ENCODE measurements at regions not wholly inside any gene's neighbourhood (a gene's known extent, or its start where the extent isn't known, plus 50 kb on each side); places are given as distances from the start of the nearest gene placed in this dataset.

DNA sequence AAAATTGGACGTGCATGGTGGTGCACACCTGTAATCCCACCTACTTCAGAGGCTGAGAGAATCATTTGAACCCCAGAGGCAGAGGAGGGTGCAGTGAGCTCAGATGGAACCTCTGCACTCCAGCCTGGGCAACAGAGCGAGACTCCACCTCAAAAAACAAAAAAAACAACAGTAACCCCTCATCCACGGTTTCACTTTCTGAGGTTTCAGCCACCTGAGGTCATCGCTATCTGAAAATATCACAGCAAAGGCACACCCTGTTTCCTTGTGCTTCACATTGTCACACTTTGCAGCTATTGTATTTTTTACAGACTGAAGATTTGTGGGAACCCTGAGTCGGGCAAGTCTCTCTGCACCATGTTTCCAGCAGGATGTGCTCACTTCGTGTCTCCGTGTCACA, 54.1 kb upstream of the FOXQ1 start:
- no peak for DNase-seq (ENCODE audit: low read depth in 2 of 3, low spot score in 2 of 3)

DNA sequence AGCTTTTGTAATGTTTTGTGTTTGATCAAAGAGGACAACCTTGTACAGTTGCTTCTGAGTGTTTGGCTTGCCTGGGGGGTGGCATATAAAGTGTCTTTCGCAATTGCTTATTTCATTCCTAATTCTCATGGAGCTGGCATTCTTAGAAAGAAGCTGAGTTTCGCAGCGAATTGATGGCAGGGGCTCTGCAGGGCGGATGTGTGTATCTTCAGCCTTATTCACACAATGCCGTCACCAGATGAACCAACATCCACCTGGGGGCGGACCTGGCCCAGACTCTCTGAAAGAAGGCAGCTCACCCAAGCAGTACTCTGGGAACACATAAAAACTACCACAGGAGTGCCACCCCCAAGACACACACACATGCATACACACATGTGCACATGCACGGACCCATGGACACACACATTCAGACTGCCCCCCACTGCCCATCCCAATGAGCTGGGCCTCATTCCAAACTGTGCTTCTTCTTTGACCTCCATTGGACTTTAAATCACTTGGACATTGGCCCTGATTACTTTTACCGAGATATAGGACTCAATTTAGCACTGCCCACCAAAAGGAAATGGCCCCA, 55.4 kb upstream of the FOXQ1 start:
- no peak for DNase-seq (ENCODE audit: low read depth in 2 of 3, low spot score in 2 of 3)

DNA sequence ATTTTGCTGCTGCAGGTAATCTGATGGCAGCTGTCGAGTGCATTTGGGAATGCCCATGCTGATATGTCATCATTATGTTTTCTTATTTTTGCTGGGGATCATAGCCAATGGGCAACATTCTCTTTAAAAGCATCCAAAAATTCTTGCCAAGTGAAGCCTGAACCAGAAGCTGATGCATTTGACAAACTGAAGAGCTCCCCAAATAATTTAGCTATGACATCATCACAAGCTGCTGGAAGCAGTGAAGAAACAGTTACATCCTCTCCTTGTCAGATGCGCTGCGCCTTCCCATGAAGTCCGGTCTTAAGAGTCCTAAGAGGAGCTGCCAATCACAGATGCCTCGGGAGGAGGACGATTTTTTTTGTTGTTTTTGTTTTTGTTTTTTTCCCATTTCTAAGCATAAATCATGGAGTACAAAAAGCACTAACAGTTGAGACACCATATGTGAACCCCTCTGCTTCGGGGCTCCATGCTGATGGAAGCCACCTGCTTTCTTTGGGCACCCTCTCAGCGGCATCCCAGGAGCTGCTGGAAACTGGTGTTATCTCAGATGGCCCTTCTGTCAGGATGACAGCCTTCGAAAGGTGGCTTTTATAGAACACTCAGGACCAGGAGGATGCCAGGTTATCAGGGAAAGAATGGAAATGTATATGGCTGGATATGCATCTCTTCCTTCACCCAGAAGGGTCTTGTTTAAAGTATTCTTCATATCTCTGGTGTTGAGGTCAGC, 56.1 kb upstream of the FOXQ1 start:
- DNase-seq (ENCODE audit: low read depth in 2 of 3, low spot score in 2 of 3), result no peak

DNA sequence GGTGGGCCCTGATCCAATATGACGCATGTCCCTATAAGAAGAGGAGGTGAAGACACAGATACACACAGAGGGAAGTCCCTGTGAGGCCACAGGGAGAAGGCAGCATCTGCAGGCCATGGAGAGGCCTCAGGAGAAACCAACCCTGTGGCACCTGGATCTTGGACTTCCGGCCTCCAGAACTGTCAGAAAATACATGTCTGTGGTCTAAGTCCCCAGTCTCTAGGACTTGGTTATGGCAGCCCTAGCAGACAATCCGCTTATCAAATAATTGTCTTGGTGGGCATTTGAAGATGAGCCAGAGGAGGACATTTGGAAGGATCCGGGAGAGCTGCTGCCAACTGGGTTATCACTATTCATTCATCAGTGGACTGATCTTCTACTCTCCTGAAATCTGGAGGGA, 57.6 kb upstream of the FOXQ1 start:
- no peak for DNase-seq (ENCODE audit: low read depth in 2 of 3, low spot score in 2 of 3)

DNA sequence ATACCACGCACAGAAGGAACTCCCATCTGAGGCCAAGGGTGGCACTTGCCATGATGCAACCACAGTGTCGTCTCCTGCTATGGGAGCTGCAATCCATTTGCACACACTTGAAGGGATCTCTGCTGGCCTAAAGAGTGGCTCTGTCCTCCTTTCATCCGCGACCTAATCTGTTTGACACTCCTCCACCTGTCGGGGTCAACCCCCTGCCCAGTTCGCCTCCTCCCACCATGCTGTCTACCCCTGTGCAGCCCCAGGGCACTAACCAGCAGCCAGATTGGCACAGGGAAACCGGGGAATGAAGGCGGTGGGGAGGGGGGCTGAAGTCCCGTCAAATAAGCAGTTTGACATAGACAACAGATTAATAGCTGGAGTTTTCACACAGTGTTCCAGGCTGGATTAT, 58.1 kb upstream of the FOXQ1 start:
- DNase-seq (ENCODE audit: low read depth in 2 of 3, low spot score in 2 of 3), result no peak

DNA sequence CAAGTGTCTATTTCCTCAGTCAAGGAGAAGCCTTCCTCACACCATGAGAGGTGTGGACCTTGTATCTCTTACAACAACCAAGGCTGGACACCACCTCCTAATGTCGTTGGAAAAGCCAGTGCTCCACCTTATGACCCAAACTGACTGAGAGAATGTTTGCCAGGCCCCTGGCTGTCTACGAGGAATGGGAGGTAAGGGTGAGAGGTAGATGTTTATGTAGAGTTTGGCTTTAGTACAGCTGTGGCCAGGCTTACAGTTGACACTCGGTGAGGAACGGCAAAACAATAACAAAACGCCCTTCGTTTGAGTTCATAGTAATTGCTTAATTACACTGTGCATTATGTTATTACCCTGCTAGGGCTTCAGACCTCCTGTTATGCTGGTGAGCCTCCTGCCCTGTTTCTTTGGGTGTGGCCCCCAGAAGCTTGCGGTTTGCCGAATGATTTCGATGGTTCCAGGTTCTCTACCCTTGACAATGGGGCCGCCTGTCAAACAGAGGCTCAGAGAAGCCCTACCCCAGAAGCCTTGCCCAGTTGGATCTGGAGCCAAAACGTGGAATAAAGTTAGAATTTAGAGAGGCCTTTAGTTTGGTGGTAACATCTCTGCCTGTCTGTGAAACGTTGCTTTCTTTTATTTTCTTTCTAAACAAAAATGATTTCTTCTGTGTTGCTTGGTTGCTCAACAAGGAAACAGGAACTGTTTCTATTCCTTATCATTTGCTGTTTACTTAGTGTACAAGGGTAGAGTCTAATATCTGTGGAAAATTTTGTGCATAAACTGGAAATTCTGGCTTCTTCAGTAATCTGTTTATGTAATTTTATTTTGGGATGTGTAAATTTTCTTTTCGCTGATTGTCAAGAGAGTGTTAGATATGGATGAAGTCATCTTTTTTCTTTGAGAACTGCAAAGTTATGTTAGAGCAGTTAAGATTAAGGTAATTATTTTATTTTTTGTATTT, 60.4 kb upstream of the FOXQ1 start:
- no peak for DNase-seq (ENCODE audit: low read depth in 2 of 3, low spot score in 2 of 3)

DNA sequence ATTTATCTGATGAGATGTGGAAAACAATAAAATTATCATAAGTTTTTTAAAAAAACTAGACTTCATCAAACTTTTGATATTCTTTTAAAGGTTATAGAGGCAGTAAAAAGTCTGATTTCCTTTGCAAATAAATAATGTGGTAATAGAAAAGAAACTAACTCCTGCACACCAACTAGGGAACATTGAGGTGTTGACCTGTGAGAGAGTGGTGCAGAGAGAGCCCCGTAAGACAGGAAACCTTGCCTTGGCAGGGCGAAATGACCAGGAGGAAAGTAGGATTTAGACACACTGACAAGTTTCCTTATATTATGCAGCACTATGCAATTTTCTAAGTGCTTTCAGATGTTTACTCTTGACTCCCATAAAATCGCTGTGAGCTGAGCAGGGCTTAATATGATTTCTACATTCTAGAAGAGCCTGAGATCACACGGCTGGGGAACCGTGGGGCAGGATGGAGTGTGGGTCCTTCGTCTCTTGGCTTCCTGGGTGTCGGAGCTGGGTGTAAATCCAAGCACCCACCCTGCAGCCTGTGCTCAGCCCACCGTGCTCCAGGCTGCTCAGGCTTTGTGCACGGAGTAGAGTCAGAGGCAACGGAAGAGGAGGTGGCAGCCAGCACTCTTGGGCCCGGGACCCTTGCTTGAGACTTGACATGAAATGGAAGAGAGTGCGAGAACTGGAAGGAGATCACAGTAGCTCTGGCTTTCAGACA, 61.3 kb upstream of the FOXQ1 start:
- no peak for DNase-seq (ENCODE audit: low read depth in 2 of 3, low spot score in 2 of 3)

DNA sequence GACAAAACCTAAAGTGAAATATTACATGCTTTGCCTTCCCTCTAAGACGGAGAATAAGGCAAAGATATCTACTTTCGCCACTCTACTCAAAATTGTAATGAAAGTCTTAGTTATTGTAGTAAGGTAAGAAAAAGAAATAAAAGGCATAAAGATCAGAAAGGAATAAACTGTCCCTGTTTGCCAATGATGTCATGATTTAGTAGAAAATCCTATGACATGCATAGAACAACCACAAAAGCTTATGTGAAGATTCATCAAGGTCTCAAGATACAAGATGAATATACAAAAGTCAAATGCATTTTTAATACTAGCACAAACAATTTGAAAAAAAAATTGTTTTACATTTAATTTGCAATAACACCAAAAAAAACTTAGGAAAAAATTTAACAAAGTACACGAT, 64.0 kb upstream of the FOXQ1 start:
- no peak for DNase-seq (ENCODE audit: low read depth in 2 of 3, low spot score in 2 of 3)

DNA sequence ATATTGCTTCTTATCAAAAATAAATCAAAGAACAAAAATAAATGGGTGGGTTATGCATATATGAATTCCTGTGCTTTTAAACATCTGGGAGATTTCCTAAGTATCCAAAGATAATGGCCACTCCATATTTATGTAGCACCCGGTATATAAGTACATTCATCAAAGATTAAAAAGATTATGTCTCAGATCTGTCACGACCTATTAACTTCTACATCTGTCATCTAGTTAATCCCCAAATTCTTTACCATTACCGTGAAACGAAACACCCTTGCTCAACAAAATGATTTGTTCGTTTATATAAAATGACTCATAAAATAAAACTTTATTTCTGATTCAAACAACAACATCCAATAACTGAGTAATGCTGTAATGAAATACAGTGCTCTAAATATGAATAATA, 64.8 kb upstream of the FOXQ1 start:
- DNase-seq (ENCODE audit: low read depth in 2 of 3, low spot score in 2 of 3), result no peak

DNA sequence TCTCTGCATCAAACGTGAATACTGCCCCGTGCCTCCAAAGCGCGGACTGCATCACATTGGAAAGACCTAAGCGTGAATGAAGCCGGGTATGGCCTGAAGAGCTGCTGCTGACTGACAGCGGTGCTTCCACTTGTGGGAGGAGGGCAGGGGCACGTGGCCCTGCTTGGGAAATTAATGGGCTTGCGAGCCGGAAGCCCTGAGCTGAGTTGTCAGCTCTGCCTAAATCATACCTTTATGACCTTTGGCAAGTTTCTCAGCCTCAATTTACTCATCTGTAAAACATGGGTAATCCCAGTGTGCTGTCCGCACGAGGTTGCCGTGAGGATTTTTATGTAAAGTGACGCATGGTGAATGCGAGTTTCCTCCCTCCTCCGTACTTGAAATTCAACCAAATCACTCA, 67.0 kb upstream of the FOXQ1 start:
- no peak for DNase-seq (ENCODE audit: low read depth in 2 of 3, low spot score in 2 of 3)

DNA sequence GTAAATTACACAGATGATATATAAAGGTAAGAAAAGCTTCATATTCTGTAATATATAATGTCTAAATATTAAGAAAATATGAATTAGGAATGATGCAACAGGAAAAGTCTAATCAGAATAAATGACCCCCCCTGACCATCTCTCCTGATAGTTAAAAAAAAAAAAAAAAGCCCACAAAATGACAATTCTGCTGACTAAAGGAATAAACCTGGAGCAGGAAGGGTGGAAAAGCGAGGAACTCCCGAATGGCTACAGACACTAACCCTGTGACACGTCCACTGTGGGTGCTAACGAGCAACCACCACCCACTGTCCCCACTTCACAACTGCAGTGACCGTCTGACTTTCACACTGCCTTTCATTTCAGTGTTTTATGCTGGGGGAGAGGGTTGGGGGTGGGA, 67.6 kb upstream of the FOXQ1 start:
- no peak for DNase-seq (ENCODE audit: low read depth in 2 of 3, low spot score in 2 of 3)

DNA sequence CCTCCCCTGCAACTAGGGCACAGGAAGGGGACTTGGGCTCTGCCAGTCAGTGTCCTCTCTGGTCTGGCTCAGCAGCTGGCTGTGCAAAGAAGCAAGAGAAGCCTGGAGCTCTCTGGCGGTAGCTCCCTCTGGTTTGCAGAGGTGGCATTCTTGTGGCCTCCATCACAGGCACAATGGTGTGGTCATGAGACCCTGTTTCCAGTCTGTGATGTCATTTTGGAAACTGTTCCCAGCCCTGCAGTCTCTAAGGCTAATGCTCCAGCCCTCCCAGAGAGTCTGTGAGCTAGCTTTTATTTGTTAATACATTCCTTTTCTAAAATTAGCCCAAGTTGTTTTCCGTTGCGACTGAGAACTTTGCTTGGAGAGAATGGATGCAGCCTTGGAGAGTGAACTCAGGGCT, 69.5 kb upstream of the FOXQ1 start:
- no peak for DNase-seq (ENCODE audit: low read depth in 2 of 3, low spot score in 2 of 3)

DNA sequence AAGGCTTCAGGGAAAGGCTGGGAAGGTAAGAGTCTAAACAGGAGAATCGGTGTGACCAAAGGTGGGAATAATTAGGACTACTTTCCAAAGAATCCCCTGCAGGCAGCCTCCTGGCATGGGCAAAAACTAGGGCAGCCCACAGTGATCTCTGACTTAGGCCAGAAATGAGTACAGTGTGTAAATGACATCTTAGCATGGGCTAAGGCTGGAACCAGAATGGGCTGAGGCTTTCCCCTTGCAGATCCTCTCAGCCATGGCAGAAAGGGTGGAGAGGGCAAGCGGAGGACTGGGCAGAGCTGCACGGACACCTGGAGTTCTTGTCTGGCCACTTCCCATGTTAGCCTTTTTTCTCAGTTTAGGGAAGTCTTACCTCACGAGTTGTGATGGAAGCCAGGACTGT, 69.9 kb upstream of the FOXQ1 start:
- DNase-seq (ENCODE audit: low read depth in 2 of 3, low spot score in 2 of 3), result no peak

DNA sequence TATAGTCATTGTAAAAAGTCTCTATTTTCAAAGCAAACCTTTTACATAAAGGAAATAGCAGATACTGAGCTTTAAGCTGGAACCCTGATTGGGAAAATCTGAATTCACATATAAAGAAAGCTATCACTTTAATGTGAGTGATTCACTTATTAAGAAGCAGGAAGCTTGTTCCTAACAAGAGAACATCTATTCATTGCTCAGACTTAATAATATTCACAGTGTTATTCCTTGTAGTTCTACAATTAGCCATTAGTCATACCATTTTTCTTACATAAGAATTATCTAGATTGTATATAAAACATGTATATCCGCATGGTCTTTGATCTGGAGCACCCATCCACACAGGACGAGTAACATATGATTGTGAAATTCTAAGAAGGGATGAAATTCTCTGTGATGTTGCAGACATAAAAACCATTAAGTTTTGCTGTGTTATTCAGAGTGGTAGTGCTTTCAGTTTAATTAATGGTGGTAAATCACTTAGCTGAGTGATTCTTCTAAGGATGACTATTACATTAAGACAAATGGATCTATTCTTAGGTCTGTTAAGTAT, 71.1 kb upstream of the FOXQ1 start:
- no peak for DNase-seq (ENCODE audit: low read depth in 2 of 3, low spot score in 2 of 3)

DNA sequence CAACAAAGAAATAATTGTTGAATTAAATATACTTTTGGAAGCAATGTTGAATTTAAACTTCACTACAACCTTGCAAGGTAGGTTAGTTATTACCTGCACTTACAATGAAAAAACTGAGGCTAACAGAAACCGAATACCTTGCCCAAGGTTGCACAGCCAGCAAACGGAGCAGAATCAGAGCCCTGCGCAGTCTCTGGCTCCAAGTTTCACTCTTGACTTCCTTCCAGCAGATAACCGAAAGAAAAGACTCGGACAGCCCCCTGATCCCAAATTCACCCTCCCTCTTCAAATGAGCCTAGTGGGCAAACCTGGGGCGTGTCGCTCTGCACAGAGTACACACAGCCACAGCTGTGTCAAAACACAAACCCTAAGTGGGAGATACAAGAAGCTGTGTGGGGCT, 72.1 kb upstream of the FOXQ1 start:
- DNase-seq (ENCODE audit: low read depth in 2 of 3, low spot score in 2 of 3), result no peak

DNA sequence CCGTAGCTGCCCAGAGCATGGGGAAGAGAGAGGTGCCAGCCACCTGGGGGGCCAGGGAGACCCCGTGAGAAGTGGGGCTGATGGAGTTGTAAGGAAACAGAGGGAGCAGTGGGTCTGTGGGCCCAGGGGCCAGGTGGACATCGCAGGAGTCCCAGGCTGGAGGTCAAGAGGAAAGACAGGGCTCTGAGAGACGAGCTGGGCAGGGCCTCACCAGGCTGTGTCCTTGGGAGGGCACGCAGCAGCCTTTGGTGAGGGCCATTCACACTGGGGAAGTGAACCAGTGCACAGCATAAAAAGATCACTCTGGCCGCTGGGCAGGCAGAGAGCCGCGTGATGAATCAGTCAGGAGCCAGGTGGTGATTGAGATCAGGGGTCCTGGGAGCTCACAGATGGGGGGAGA, 73.9 kb upstream of the FOXQ1 start:
- no peak for DNase-seq (ENCODE audit: low read depth in 2 of 3, low spot score in 2 of 3)

DNA sequence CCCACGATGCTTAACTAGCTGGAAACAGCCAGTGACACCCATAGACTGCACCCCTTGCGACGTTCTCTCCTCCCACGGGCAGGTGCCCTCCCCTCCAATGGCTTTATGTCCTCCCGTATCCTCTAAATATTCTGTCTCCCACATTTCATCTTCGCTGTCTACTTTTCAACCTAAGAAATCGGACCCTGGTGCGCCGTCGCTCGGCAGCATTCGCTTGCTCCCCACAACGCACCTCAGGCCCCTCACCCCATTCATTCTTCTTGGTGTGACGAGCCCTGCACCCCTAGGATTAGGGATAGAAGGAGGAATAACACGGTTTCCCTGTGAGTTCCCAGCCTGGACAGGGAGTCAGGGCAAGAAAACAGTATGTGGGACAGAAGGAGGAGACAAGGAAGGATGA, 74.3 kb upstream of the FOXQ1 start:
- no peak for DNase-seq (ENCODE audit: low read depth in 2 of 3, low spot score in 2 of 3)

DNA sequence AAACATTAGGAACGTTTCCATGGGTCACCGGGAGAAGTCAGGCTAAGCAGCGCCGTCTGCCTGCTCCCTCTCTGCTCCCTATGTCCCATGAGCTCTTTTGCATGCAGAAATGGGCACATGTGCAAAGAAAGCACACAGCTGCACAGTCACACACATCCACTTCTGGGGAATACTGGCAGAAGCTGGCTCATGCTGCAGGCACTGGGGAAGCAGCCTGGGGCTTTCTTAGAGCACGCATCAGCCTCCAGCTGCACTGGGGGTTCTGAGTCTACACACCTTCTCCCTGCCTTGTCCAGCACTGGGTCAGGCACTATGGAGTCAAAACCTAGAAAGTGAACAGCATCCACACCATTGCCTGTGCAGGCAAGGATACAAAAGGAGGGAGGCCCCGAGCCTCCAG, 76.1 kb upstream of the FOXQ1 start:
- no peak for DNase-seq (ENCODE audit: low read depth in 2 of 3, low spot score in 2 of 3)

DNA sequence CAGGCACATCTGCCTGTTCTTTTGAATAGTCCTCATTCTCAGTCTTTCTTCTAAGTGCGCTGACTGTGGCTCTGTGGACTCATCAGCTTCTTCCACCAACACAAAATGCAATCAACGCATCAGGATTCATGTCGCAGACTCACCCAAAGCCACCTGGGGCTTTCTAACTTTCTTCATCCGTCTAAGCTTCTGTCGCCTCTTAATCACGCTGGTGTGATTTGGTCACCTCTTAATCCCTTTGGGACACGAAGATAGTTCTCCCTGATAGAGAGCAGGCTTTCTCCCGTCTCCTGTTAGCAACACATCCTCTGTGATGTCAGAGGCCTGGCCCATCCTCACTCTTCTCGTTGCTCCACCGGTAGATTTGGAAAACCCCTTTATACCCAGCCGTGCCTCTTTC, 78.0 kb upstream of the FOXQ1 start:
- no peak for DNase-seq (ENCODE audit: low read depth in 2 of 3, low spot score in 2 of 3)

DNA sequence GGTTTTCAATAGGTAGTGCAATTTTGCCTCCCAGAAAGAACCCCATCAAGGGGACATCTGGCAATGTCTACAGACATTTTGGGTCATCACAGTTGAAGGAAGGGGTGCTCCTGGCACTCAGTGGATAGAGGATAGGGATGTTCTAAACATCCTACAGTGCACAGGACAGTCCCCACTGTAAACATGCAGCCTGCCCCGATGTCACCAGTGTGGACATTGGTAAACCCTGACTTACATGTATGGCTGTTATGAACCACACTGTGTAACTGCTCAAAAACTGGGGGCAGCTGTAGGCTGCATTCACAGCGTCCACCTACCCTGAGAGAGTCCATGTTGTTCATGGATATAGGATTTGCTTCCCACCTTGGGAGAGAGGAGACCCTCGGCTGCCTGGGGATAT, 79.3 kb upstream of the FOXQ1 start:
- DNase-seq (ENCODE audit: low read depth in 2 of 3, low spot score in 2 of 3), result no peak

DNA sequence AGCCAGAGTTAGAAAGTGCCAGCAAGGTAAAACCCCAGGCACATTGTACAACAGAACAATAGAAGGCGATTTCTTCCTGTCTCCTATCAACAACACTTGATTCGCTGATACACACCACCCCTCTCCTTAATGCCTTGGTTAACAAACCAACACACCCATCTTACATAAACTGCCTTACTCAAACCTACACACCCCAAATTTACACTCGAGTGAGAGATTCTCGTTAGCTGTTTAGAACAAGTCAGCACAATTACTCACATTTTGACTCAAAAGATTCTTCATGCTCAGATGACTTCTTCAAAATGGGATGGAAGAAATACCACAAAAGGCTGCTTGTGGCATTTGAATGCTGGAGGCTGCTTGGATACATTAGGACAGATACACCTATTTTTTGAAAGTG, 80.0 kb upstream of the FOXQ1 start:
- DNase-seq (ENCODE audit: low read depth in 2 of 3, low spot score in 2 of 3), result no peak
